AG04449 (cell line): ENCODE measurements at regions not wholly inside any gene's neighbourhood (a gene's known extent, or its start where the extent isn't known, plus 50 kb on each side); places are given as distances from the start of the nearest gene placed in this dataset.

Experiments
- CTCF ChIA-PET: fragments of 350-600 bp; formaldehyde crosslinking; extraction: SDS; loops from one replicate; lab custom pipeline; 2021; ENCODE audit warnings: antibody characterized with exemption; lab: Yijun Ruan, JAX
- POLR2A ChIA-PET: fragments of 400-600, 350-600 bp; formaldehyde crosslinking; extraction: SDS; loops from one replicate; lab custom pipeline; 2020; ENCODE audit warnings: antibody characterized with exemption, inconsistent platforms; lab: Yijun Ruan, JAX
- DNase-seq: peaks from one replicate; pipeline ENCODE4 v3.0.0-alpha.2; 2010; ENCODE audit warnings: low read depth, low spot score
- H3K4me3 ChIP-seq: 2 replicates; pipeline ENCODE4 v1.5.1; 2011; ENCODE audit warnings: low read depth, mild to moderate bottlenecking, control low read depth, low read length
- TF ChIP-seq, protein P1 (sequence below): IDR thresholded peaks from one replicate; pipeline ENCODE4 v1.5.1; 2011; ENCODE audit warnings: mild to moderate bottlenecking, moderate library complexity, low read length, control low read depth, inconsistent platforms; ENCODE audit not compliant: insufficient read depth; ENCODE audit errors: missing control alignments

DNA sequence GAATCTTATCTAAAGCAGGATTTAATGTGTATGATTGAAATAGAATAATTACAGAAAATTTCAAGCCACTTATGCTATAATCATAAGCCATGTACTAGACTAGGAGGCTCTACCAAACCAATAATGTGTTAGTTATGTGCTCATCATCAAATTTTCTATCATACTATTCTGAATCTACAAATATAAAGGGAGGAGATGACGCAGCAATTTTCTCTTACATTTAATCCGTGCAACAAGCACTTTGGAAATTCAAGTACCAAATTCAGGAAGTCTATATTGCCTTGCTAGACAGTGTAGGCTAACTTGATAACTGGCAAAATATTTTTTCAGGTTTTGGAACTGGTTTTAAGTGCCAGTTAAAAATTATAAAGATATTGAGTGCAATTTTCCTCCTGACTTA is 283.5 kb downstream of the C4orf33 start:
- DNase-seq, result no peak
- ChIA-PET CTCF (no interaction called here), POLR2A (no interaction called here)
- no peak overlapping the region for H3K4me3 ChIP-seq
- TF ChIP-seq, protein P1, sequence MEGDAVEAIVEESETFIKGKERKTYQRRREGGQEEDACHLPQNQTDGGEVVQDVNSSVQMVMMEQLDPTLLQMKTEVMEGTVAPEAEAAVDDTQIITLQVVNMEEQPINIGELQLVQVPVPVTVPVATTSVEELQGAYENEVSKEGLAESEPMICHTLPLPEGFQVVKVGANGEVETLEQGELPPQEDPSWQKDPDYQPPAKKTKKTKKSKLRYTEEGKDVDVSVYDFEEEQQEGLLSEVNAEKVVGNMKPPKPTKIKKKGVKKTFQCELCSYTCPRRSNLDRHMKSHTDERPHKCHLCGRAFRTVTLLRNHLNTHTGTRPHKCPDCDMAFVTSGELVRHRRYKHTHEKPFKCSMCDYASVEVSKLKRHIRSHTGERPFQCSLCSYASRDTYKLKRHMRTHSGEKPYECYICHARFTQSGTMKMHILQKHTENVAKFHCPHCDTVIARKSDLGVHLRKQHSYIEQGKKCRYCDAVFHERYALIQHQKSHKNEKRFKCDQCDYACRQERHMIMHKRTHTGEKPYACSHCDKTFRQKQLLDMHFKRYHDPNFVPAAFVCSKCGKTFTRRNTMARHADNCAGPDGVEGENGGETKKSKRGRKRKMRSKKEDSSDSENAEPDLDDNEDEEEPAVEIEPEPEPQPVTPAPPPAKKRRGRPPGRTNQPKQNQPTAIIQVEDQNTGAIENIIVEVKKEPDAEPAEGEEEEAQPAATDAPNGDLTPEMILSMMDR, result no peak

DNA sequence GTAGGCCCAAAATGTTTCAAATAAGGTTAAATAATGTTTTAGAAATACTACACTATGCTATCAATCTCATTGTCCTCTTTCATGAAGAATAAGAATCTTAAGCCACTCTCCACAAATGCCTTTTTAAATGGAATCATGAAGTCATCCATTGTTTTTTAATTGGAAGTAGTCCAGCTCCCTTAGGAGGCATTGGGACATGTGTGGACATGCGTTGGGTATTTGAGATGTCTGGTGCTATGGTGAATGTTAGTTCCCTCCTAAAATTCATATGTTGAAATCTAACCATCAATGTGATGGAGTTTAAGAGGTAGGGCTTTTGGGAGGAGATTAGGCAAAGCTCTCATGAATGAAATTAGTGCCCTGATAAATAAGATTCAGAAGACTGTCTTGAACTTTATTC is 289.0 kb downstream of the C4orf33 start:
- ChIA-PET POLR2A (no interaction called here), CTCF (no interaction called here)
- no peak overlapping the region for H3K4me3 ChIP-seq
- TF ChIP-seq, protein P1, result no peak
- DNase-seq, result no peak

DNA sequence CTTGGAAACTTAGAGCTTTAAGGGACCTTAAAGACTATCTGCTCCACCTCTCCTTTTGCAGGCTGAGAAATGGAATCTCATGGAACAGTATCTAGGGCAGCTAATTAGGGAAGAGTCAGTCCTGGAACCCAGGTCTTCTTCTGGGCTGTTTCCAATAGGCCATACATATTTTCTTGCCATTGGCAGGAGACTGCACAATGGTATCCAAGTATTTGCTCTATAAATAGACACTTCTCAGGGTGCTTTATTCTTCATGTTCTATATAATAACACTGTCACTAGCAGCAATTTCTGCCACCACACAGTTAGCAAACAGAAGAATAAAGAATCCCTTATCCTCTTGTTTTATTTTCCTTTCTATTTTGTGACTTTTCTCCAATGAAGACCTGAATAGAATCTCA is 291.7 kb downstream of the C4orf33 start:
- CTCF ChIA-PET, result no interaction called here
- H3K4me3 ChIP-seq, result no peak overlapping the region
- POLR2A ChIA-PET, result no interaction called here
- no peak for DNase-seq
- TF ChIP-seq, protein P1, result no peak

DNA sequence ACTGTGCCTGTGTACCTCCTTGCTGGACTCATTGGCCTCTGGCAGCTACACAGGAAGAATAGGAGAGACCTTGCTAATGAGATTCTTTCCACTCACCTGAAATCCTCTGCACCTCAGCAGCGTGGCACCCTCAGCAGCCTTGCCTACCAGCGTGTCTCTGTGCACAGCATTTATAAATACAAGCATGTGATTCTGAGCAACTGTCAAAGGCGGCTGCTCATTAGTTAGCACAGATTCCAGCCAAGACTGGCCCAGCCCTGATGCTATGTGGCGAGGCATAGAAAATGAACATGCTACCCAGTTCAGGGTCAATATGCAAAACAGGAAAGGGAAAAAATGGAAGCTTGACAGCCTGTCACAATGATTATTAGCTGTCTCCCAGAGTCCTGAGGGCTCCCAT is 298.0 kb downstream of the C4orf33 start:
- CTCF ChIA-PET, result no interaction called here
- POLR2A ChIA-PET, result no interaction called here

DNA sequence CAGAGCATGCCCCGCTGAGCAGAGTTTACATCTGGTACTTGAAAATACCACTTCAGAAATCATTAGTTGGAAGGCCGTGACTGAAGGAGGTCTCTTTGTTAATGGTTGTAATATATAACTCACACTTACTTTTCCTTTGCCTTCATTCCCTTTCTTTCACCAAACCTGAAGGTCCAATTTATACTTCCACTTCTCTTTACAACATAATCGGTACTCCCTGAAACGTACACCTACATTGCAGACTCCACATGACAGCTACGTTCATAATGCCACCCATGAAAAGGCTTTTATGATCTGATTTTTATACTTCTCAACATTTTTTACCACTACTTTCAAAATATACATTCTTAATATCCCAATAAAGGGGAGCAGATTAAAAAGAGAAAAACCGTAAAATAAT is 298.7 kb downstream of the C4orf33 start:
- ChIA-PET CTCF (no interaction called here), POLR2A (no interaction called here)
- no peak overlapping the region for H3K4me3 ChIP-seq
- TF ChIP-seq, protein P1, result no peak
- DNase-seq, result no peak

More for the DNA sequence above, 298.0 kb downstream of the C4orf33 start:
- H3K4me3 ChIP-seq, result no peak overlapping the region
- DNase-seq, result no peak
- TF ChIP-seq, protein P1, result no peak

DNA sequence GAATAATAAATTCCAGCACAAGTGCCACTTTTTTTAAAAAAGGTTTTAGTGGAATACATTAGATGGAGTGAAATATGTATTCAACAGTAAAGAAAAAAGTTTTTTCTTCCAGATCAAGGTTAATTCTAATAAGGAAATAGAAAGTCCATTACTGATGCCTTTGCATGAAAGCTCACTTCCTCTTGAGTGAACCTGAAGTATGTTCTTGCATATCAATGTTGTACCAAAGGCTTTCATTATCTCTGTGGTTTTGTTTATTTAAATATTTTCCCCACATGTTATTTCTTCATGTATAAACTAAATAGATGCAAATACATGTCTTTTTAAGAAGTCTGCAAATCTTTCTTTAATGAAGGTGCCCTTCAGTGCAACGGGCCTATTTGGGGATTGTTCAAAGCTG is 307.9 kb downstream of the C4orf33 start:
- DNase-seq, result no peak
- no peak overlapping the region for H3K4me3 ChIP-seq
- TF ChIP-seq, protein P1, result no peak
- POLR2A ChIA-PET, result no interaction called here
- CTCF ChIA-PET, result no interaction called here
